HG02938 (cell line): ENCODE measurements at regions not wholly inside any gene's neighbourhood (a gene's known extent, or its start where the extent isn't known, plus 50 kb on each side); places are given as distances from the start of the nearest gene placed in this dataset.
"Not testable (repeated sequence)": the region's sequence is repeated elsewhere in the genome, so short reads cannot be mapped to it uniquely, and the experiment has no call there.

Source experiments
- ATAC-seq: cut with Tn5 transposase; IDR thresholded peaks from one replicate; pipeline ENCODE4 v1.9.1; 2021; ENCODE audit warnings: mild to moderate bottlenecking, moderate library complexity; ENCODE audit not compliant: unreplicated experiment

- ATAC-seq = not testable (repeated sequence)
Observed at GRCh38 chr20:18876394-18876793, 62.8 kb downstream of the SCP2D1 start.

- no peak for ATAC-seq
Observed at GRCh38 chr20:18879262-18879661, 65.7 kb downstream of the SCP2D1 start.

GRCh38 chr20:18886756-18887155 lies 73.2 kb downstream of the SCP2D1 start:
- no peak for ATAC-seq

- no peak for ATAC-seq
Observed at GRCh38 chr20:18901980-18902737, 88.6 kb downstream of the SCP2D1 start.

- ATAC-seq = no peak
Observed at GRCh38 chr20:18904192-18904591, 90.6 kb downstream of the SCP2D1 start.

- no peak for ATAC-seq
Observed at GRCh38 chr20:18904624-18905023, 91.0 kb downstream of the SCP2D1 start.

GRCh38 chr20:18906046-18906445 lies 92.5 kb downstream of the SCP2D1 start:
- no peak for ATAC-seq

GRCh38 chr20:18907353-18907752 lies 93.8 kb downstream of the SCP2D1 start:
- no peak for ATAC-seq

GRCh38 chr20:18908109-18908508 lies 94.5 kb downstream of the SCP2D1 start:
- no peak for ATAC-seq

GRCh38 chr20:18909254-18909653 lies 95.7 kb downstream of the SCP2D1 start:
- no peak for ATAC-seq

- no peak for ATAC-seq
Observed at GRCh38 chr20:18913701-18914100, 100.1 kb downstream of the SCP2D1 start.

GRCh38 chr20:18914796-18915195 lies 101.2 kb downstream of the SCP2D1 start:
- no peak for ATAC-seq

- no peak for ATAC-seq
Observed at GRCh38 chr20:18916886-18917750, 103.5 kb downstream of the SCP2D1 start.

- no peak for ATAC-seq
Observed at GRCh38 chr20:18919996-18920395, 106.4 kb downstream of the SCP2D1 start.

- no peak for ATAC-seq
Observed at GRCh38 chr20:18921291-18921690, 107.7 kb downstream of the SCP2D1 start.

- ATAC-seq = no peak
Observed at GRCh38 chr20:18922251-18922650, 108.7 kb downstream of the SCP2D1 start.

GRCh38 chr20:18922898-18923297 lies 109.3 kb downstream of the SCP2D1 start:
- no peak for ATAC-seq

GRCh38 chr20:18926965-18927364 lies 113.4 kb downstream of the SCP2D1 start:
- ATAC-seq = no peak

GRCh38 chr20:18928626-18929025 lies 115.0 kb downstream of the SCP2D1 start:
- ATAC-seq = no peak

GRCh38 chr20:18929800-18930199 lies 116.2 kb downstream of the SCP2D1 start:
- ATAC-seq = no peak

- no peak for ATAC-seq
Observed at GRCh38 chr20:18943542-18943941, 130.0 kb downstream of the SCP2D1 start.

GRCh38 chr20:18956890-18957289 lies 143.3 kb downstream of the SCP2D1 start:
- ATAC-seq = no peak
